EL (cell line): ENCODE measurements at regions not wholly inside any gene's neighbourhood (a gene's known extent, or its start where the extent isn't known, plus 50 kb on each side); places are given as distances from the start of the nearest gene placed in this dataset.

Source experiments
- DNase-seq: peaks from one replicate; pipeline ENCODE4 v3.0.0-alpha.2; 2016

- no peak for DNase-seq
Observed at GRCh38 chr2:163456953-163457743, 278.7 kb downstream of the FIGN start.

- DNase-seq, result no peak
Observed at GRCh38 chr2:163455815-163456214, 280.0 kb downstream of the FIGN start.

GRCh38 chr2:163453920-163454319 lies 281.9 kb downstream of the FIGN start:
- no peak for DNase-seq

GRCh38 chr2:163441603-163442002 lies 294.2 kb downstream of the FIGN start:
- no peak for DNase-seq

- DNase-seq, result no peak
Observed at GRCh38 chr2:163436963-163437362, 298.8 kb downstream of the FIGN start.

GRCh38 chr2:163428187-163428586 lies 307.6 kb downstream of the FIGN start:
- DNase-seq, result no peak

- DNase-seq, result no peak
Observed at GRCh38 chr2:163420604-163421003, 315.2 kb downstream of the FIGN start.

GRCh38 chr2:163419000-163419830 lies 316.6 kb downstream of the FIGN start:
- no peak for DNase-seq

GRCh38 chr2:163417596-163418337 lies 318.0 kb downstream of the FIGN start:
- no peak for DNase-seq

- DNase-seq, result no peak
Observed at GRCh38 chr2:163414121-163414520, 321.7 kb downstream of the FIGN start.

GRCh38 chr2:163407296-163407695 lies 328.5 kb downstream of the FIGN start:
- no peak for DNase-seq

GRCh38 chr2:163405298-163405697 lies 330.5 kb downstream of the FIGN start:
- DNase-seq, result no peak

GRCh38 chr2:163401481-163401880 lies 334.3 kb downstream of the FIGN start:
- peak; percentile 64 for DNase-seq

- no peak for DNase-seq
Observed at GRCh38 chr2:163397451-163397850, 338.4 kb downstream of the FIGN start.

GRCh38 chr2:163395602-163396001 lies 340.2 kb downstream of the FIGN start:
- DNase-seq, result no peak

GRCh38 chr2:163389838-163390237 lies 346.0 kb downstream of the FIGN start:
- no peak for DNase-seq

- no peak for DNase-seq
Observed at GRCh38 chr2:163375472-163375871, 360.3 kb downstream of the FIGN start.

- DNase-seq, result no peak
Observed at GRCh38 chr2:163375070-163375469, 360.7 kb downstream of the FIGN start.

GRCh38 chr2:163374282-163374681 lies 361.5 kb downstream of the FIGN start:
- DNase-seq, result no peak

GRCh38 chr2:163373496-163373895 lies 362.3 kb downstream of the FIGN start:
- DNase-seq, result no peak

GRCh38 chr2:163370169-163370886 lies 365.5 kb downstream of the FIGN start:
- DNase-seq, result peak; percentile 3

- DNase-seq, result no peak
Observed at GRCh38 chr2:163369111-163369510, 366.7 kb downstream of the FIGN start.

GRCh38 chr2:163368655-163369054 lies 367.2 kb downstream of the FIGN start:
- no peak for DNase-seq
